GM12892 (cell line): ENCODE measurements at regions not wholly inside any gene's neighbourhood (a gene's known extent, or its start where the extent isn't known, plus 50 kb on each side); places are given as distances from the start of the nearest gene placed in this dataset.
"Not testable (repeated sequence)": the region's sequence is repeated elsewhere in the genome, so short reads cannot be mapped to it uniquely, and the experiment has no call there.

Source experiments
- DNase-seq: peaks from one replicate; pipeline ENCODE4 v3.0.0; 2011; ENCODE audit not compliant: insufficient read length
- FAIRE-seq: peaks from 2 replicates; lab custom pipeline; 2011; peaks lifted over from hg19 to GRCh38; lab: Jason Lieb, UNC
- POLR2A ChIP-seq: IDR thresholded peaks from 2 replicates; pipeline ENCODE4 v1.6.1; 2011; ENCODE audit warnings: low read depth, low read length, control low read depth
- POLR2AphosphoS5 ChIP-seq: IDR thresholded peaks from 2 replicates; pipeline ENCODE4 v1.6.1; 2011; ENCODE audit warnings: low read depth, low read length, control low read depth
- TAF1 ChIP-seq: IDR thresholded peaks from 2 replicates; pipeline ENCODE4 v1.6.1; 2011; ENCODE audit warnings: low read depth, mild to moderate bottlenecking, control low read depth, low read length, borderline replicate concordance

DNA sequence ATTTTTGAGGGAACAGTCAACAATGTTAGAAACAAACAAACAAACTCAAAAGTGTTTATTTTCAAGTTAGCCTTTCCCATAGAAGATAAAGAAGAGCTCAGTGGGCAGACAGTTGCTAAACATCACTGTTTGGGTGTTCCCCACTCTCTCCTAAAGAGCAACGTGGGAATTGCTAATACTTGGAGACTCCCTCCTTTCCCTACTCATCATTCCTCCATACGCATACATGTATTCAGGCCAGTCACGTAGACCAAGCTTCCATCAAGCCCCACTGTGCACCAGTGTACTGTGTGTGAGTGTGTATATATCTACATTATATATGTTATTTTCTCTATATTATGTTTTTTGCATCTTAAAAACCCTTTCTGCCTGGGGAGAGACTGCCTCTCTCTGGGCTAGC lies 115.0 kb upstream of the EGFLAM start:
- TF ChIP-seq POLR2A, result no peak
- no peak for DNase-seq
- FAIRE-seq, result no peak

DNA sequence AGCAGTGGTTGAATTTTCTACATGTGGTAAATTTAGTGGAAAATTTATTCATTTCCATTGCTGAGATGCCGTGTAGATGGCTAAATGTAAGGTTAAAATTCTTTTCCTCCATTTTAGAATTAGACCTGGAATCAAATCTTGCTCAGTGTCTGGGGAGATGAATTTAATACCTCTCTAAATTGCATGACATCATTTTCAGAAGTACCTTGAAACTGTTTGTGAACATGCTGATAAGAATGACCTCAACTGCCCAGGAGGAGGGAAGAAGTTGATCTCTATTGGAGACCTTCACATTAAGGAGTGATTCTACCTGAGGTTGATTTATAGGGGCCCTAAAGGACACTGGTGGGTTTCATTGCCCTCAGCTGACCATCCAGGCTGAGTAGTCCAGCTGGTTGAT lies 116.7 kb upstream of the EGFLAM start:
- FAIRE-seq, result no peak
- no peak for DNase-seq
- TF ChIP-seq POLR2A (no peak), POLR2AphosphoS5 (no peak), TAF1 (no peak)

- DNase-seq (no peak), FAIRE-seq (no peak)
- TF ChIP-seq POLR2A, result no peak
- TF ChIP-seq TAF1, result no peak
- TF ChIP-seq POLR2AphosphoS5, result no peak
Measured at GRCh38 chr5:38138574-38138973, 119.8 kb upstream of the EGFLAM start.

DNA sequence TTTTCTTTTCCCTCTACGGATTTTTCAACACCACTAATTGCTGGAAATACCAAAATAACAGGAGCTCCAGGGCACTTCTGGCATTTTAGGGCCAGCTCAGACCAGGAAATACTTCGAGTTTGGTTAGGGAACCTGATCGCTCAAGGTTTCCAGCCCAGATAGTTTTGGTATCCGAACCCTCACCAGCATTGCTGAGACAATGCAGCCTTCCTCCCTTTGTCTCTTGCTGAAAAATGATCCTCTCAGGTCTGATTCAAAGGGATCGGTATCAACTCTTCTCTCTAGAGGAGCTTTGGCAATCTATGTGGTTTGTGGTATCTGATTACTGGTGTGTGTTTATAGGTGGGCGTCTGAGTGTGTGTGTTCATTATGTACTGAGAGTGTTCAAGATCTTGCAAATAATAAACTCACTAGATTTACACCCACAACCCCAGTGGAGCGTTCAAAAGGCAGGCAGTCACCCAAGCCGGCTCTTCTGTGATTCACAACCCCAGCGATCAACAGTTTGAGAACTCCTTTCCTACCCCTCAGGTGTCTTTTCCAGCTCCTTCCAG lies 122.8 kb upstream of the EGFLAM start:
- DNase-seq (no peak), FAIRE-seq (no peak)
- TF ChIP-seq TAF1 (no peak), POLR2AphosphoS5 (no peak), POLR2A (no peak)

DNA sequence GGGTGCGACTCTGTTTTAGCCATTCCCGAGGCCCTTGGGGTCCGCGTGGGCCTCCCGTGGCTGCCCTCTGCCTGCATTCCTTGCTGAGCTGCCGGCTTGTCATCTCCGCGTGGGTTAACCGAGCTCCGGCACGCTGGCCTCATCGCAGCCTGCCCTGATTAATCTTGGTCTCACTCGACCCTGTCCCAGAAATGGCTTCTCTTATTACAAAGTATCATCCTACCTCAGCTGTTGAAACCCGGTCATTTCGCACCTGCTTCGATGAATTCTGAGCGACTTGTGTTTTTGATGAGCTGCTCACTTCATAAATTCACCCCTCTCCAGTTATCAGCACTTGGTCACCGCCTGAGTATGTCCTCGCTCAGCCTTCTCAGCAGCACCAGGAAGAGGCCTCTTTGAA lies 123.5 kb upstream of the EGFLAM start:
- no peak for FAIRE-seq
- no peak for DNase-seq
- no peak for TF ChIP-seq POLR2AphosphoS5

DNA sequence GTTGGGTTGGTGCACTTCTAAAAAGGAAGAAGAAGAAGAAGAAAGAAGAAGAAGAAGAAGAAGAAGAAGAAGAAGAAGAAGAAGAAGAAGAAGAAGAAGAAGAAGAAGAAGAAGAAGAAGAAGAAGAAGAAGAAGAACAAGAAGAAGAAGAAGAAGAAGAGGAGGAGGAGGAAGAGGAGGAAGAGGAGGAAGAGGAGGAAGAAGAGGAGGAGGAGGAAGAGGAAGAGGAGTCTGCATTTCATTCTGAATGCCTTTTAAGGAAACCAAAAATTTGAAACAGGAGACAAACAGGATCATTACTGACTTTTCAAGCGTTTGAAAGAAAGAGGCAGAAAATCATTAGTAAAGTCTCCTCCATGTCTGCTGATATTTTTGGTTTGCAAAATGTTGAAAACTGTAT lies 124.1 kb upstream of the EGFLAM start:
- not testable (repeated sequence) for FAIRE-seq, DNase-seq

GRCh38 chr5:38131686-38132085 lies 126.7 kb upstream of the EGFLAM start:
- FAIRE-seq (no peak), DNase-seq (no peak)
- no peak for TF ChIP-seq TAF1
- no peak for TF ChIP-seq POLR2AphosphoS5
- TF ChIP-seq POLR2A, result no peak

- DNase-seq, result no peak
- TF ChIP-seq POLR2AphosphoS5, result no peak
- no peak for TF ChIP-seq TAF1
- TF ChIP-seq POLR2A, result no peak
- no peak for FAIRE-seq
Measured at GRCh38 chr5:38124321-38124720, 134.0 kb upstream of the EGFLAM start.

GRCh38 chr5:38121420-38121819 lies 136.9 kb upstream of the EGFLAM start:
- TF ChIP-seq POLR2AphosphoS5 (no peak), TAF1 (no peak), POLR2A (no peak)
- DNase-seq (no peak), FAIRE-seq (no peak)

DNA sequence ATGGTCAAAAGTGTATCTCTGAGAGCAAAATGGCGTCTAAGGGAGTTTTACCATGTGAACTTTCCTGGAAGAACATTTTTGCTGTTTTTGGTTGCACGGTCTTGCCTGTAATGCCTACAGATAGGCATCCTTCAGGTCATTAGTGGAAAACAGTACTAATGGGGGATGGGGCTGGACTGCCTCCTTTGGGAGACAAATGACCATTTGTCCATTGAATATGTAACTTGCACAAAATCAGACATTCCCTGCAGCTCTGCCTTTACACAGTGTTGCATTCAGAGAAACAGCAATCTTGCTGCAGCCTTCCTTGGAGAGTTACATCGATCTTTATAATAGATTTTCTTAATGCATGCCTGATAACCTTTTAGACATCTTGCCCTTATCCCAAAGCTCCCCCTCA lies 138.5 kb upstream of the EGFLAM start:
- FAIRE-seq, result no peak
- no peak for DNase-seq
- TF ChIP-seq TAF1 (no peak), POLR2A (no peak), POLR2AphosphoS5 (no peak)

- FAIRE-seq, result no peak
- TF ChIP-seq POLR2AphosphoS5 (no peak), POLR2A (no peak), TAF1 (no peak)
- DNase-seq, result no peak
Measured at GRCh38 chr5:38117784-38118479, 140.4 kb upstream of the EGFLAM start.

DNA sequence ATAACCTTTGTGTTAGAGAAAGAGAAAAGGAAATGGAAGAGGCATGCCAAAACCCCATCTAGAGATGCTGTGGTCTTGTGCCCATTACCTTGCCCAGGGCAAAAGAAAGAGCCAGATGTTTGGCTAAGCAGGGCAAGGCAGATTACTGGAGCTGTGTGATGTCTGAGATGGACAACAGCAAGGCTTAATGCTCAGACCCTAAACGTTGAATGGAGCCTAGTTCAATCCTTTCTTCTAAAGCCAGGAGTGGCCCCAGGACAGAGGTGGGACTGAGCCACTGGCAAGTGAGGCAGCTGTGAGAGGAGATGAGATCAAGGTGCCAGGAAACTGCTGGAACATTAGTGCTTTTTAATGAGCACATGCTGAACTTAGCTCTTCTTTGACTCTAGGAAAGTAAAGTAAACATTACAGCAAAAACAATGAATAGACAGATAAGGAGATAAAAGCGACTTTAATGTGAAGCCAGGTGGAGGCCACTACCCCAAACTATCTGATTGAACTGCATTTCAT lies 143.0 kb upstream of the EGFLAM start:
- DNase-seq (no peak), FAIRE-seq (no peak)
- no peak for TF ChIP-seq POLR2A
- no peak for TF ChIP-seq TAF1
- TF ChIP-seq POLR2AphosphoS5, result no peak
